Neural progenitor cell (in vitro differentiated cells): ENCODE measurements at regions not wholly inside any gene's neighbourhood (a gene's known extent, or its start where the extent isn't known, plus 50 kb on each side); places are given as distances from the start of the nearest gene placed in this dataset.

Experiments used
- DNase-seq: peaks from one replicate; pipeline ENCODE4 v3.0.0-alpha.2; 2016; ENCODE audit warnings: low spot score
- H2AFZ ChIP-seq: fragments of 200-600 bp; sonication (generic); replicated peaks from 2 replicates; pipeline ENCODE4 v1.6.1; 2016; ENCODE audit warnings: antibody characterized with exemption
- H3F3A ChIP-seq: fragments of 200-600 bp; sonication (generic); 2 replicates; pipeline ENCODE4 v1.6.1; 2016; ENCODE audit warnings: antibody characterized with exemption, low read depth
- H3K27ac ChIP-seq: fragments of 200-600 bp; sonication (generic); 2 replicates; pipeline ENCODE4 v1.5.1; 2016; ENCODE audit warnings: mild to moderate bottlenecking
- H3K27me3 ChIP-seq: fragments of 200-600 bp; sonication (generic); 2 replicates; pipeline ENCODE4 v1.6.1; 2016; ENCODE audit warnings: mild to moderate bottlenecking, moderate library complexity
- H3K36me3 ChIP-seq: fragments of 200-600 bp; sonication (generic); 2 replicates; pipeline ENCODE4 v1.5.1; 2016
- H3K4me1 ChIP-seq: fragments of 200-600 bp; sonication (generic); 2 replicates; pipeline ENCODE4 v1.6.1; 2016; ENCODE audit warnings: mixed run types
- H3K4me2 ChIP-seq: fragments of 200-600 bp; sonication (generic); 2 replicates; pipeline ENCODE4 v1.6.1; 2016
- H3K4me3 ChIP-seq: fragments of 200-600 bp; sonication (generic); 2 replicates; pipeline ENCODE4 v1.5.1; 2016
- H3K79me2 ChIP-seq: fragments of 200-600 bp; sonication (generic); 2 replicates; pipeline ENCODE4 v1.6.1; 2016; ENCODE audit warnings: low read depth
- H3K9ac ChIP-seq: fragments of 200-600 bp; sonication (generic); 2 replicates; pipeline ENCODE4 v1.6.1; 2016
- H3K9me3 ChIP-seq: fragments of 200-600 bp; sonication (generic); 2 replicates; pipeline ENCODE4 v1.5.1; 2016; ENCODE audit warnings: low read depth
- H4K20me1 ChIP-seq: fragments of 200-600 bp; sonication (generic); 2 replicates; pipeline ENCODE4 v1.6.1; 2016; ENCODE audit warnings: low read depth
- H3K27ac Mint-ChIP-seq: 3 replicates; pipeline ENCODE4 v1.8.0; 2021; ENCODE audit warnings: mixed read lengths
- H3K27me3 Mint-ChIP-seq: 2 replicates; pipeline ENCODE4 v1.8.0; 2022; ENCODE audit warnings: low read depth, mild to moderate bottlenecking, inconsistent platforms, moderate library complexity, mixed read lengths; ENCODE audit not compliant: insufficient read depth
- H3K36me3 Mint-ChIP-seq: 3 replicates; pipeline ENCODE4 v1.8.0; 2021; ENCODE audit warnings: mixed read lengths
- H3K4me1 Mint-ChIP-seq: 3 replicates; pipeline ENCODE4 v1.8.0; 2021; ENCODE audit warnings: mixed read lengths
- H3K4me3 Mint-ChIP-seq: 3 replicates; pipeline ENCODE4 v1.8.0; 2021; ENCODE audit warnings: mild to moderate bottlenecking, moderate library complexity, mixed read lengths
- H3K9me3 Mint-ChIP-seq: 3 replicates; pipeline ENCODE4 v1.8.0; 2020; ENCODE audit warnings: mixed read lengths
- CTCF ChIP-seq: fragments of 200-600 bp; sonication (generic); IDR thresholded peaks from 2 replicates; pipeline ENCODE4 v1.5.1; 2017; ENCODE audit warnings: antibody characterized with exemption, mild to moderate bottlenecking
- EZH2 ChIP-seq: fragments of 200-600 bp; sonication (generic); IDR thresholded peaks from 2 replicates; pipeline ENCODE4 v1.6.1; 2017; ENCODE audit warnings: antibody characterized with exemption, mild to moderate bottlenecking, moderate library complexity
- EZH2phosphoT487 ChIP-seq: fragments of 200-600 bp; sonication (generic); IDR thresholded peaks from 2 replicates; pipeline ENCODE4 v1.6.1; 2017; ENCODE audit warnings: antibody characterized with exemption

- H3K79me2 ChIP-seq: no peaks in the 10 kb centered on the region
- H3K27ac Mint-ChIP-seq: no peak overlapping the region
- no peaks in the 10 kb centered on the region for H3K9me3 ChIP-seq
- peaks cover 5% of the 10 kb centered on the region for H3K9me3 Mint-ChIP-seq
- no peaks in the 10 kb centered on the region for H3K36me3 Mint-ChIP-seq
- H3K27me3 Mint-ChIP-seq: no peaks in the 10 kb centered on the region
- H4K20me1 ChIP-seq: no peaks in the 10 kb centered on the region
- H3K4me1 Mint-ChIP-seq: peaks cover 5% of the 10 kb centered on the region
- H3K4me2 ChIP-seq: no peak overlapping the region
- H2AFZ ChIP-seq: no peak overlapping the region
- no peak overlapping the region for H3K27ac ChIP-seq
- no peak for DNase-seq
- TF ChIP-seq EZH2 (no peak), CTCF (no peak), EZH2phosphoT487 (no peak)
- no peak overlapping the region for H3K4me3 Mint-ChIP-seq
- H3F3A ChIP-seq: no peaks in the 10 kb centered on the region
- H3K4me3 ChIP-seq: no peak overlapping the region
- H3K4me1 ChIP-seq: no peaks in the 10 kb centered on the region
- H3K27me3 ChIP-seq: no peaks in the 10 kb centered on the region
- H3K36me3 ChIP-seq: no peaks in the 10 kb centered on the region
- no peak overlapping the region for H3K9ac ChIP-seq
These were observed 239.6 kb upstream of the TRAM1L1 start for GRCh38 chr4:117324851-117325491.

- H3K27me3 Mint-ChIP-seq: no peaks in the 10 kb centered on the region
- no peaks in the 10 kb centered on the region for H3K36me3 Mint-ChIP-seq
- H3K27ac Mint-ChIP-seq: no peak overlapping the region
- no peaks in the 10 kb centered on the region for H3K4me1 ChIP-seq
- TF ChIP-seq EZH2: no peak
- no peak for TF ChIP-seq EZH2phosphoT487
- TF ChIP-seq CTCF: no peak
- H3K4me3 Mint-ChIP-seq: no peak overlapping the region
- H3K36me3 ChIP-seq: no peaks in the 10 kb centered on the region
- H3K4me1 Mint-ChIP-seq: peaks cover 5% of the 10 kb centered on the region
- H3F3A ChIP-seq: no peaks in the 10 kb centered on the region
- H3K27me3 ChIP-seq: no peaks in the 10 kb centered on the region
- H3K79me2 ChIP-seq: no peaks in the 10 kb centered on the region
- H4K20me1 ChIP-seq: no peaks in the 10 kb centered on the region
- no peak overlapping the region for H2AFZ ChIP-seq
- peaks cover 5% of the 10 kb centered on the region for H3K9me3 Mint-ChIP-seq
- H3K9ac ChIP-seq: no peak overlapping the region
- no peak overlapping the region for H3K4me3 ChIP-seq
- DNase-seq: no peak
- H3K9me3 ChIP-seq: no peaks in the 10 kb centered on the region
- H3K4me2 ChIP-seq: no peak overlapping the region
- H3K27ac ChIP-seq: no peak overlapping the region
These were observed 240.7 kb upstream of the TRAM1L1 start for GRCh38 chr4:117326091-117326490.

GRCh38 chr4:117327491-117327890 lies 242.1 kb upstream of the TRAM1L1 start:
- Histone ChIP-seq H3K4me3 (no peak overlapping the region), H3K4me1 (no peaks in the 10 kb centered on the region), H3K36me3 (no peaks in the 10 kb centered on the region), H3K79me2 (no peaks in the 10 kb centered on the region), H2AFZ (no peak overlapping the region), H3K27me3 (no peaks in the 10 kb centered on the region), H3K4me2 (no peak overlapping the region), H3K9ac (no peak overlapping the region), H3K9me3 (no peaks in the 10 kb centered on the region), H4K20me1 (no peaks in the 10 kb centered on the region), H3F3A (no peaks in the 10 kb centered on the region), H3K27ac (no peak overlapping the region)
- Mint-ChIP-seq H3K4me3 (no peak overlapping the region), H3K36me3 (no peaks in the 10 kb centered on the region), H3K9me3 (peaks cover 5% of the 10 kb centered on the region), H3K27me3 (no peaks in the 10 kb centered on the region), H3K4me1 (peaks cover 5% of the 10 kb centered on the region), H3K27ac (no peak overlapping the region)
- TF ChIP-seq EZH2 (no peak), EZH2phosphoT487 (no peak), CTCF (no peak)
- no peak for DNase-seq
